ENCODE measurements at regions not wholly inside any gene's neighbourhood (a gene's known extent, or its start where the extent isn't known, plus 50 kb on each side); places are given as distances from the start of the nearest gene placed in this dataset.

GRCh38 chr15:37339437-37339836 is 239.1 kb upstream of the MEIS2 start:
- no peak overlapping the region for H3K4me3 ChIP-seq
- no peaks in the 10 kb centered on the region for H3K27me3 ChIP-seq (replicated peaks)
- no peak for DNase-seq (ENCODE audit: low read depth in 1 of 2, low spot score in 2 of 2)
- H3K27ac ChIP-seq, result no peak overlapping the region
- no peaks in the 10 kb centered on the region for H3K36me3 ChIP-seq
- no peaks in the 10 kb centered on the region for H3K4me1 ChIP-seq (replicated peaks)
- no peaks in the 10 kb centered on the region for H3K9me3 ChIP-seq (replicated peaks)

- Histone ChIP-seq H3K9me3 (replicated peaks) (no peaks in the 10 kb centered on the region), H3K27me3 (replicated peaks) (no peaks in the 10 kb centered on the region), H3K4me3 (no peak overlapping the region), H3K36me3 (no peaks in the 10 kb centered on the region), H3K27ac (no peak overlapping the region), H3K4me1 (replicated peaks) (no peaks in the 10 kb centered on the region)
- no peak for DNase-seq (ENCODE audit: low read depth in 1 of 2, low spot score in 2 of 2)
These were observed 239.5 kb upstream of the MEIS2 start for GRCh38 chr15:37339856-37340255.

GRCh38 chr15:37340438-37340837 is 240.1 kb upstream of the MEIS2 start:
- Histone ChIP-seq H3K4me3 (no peak overlapping the region), H3K27ac (no peak overlapping the region)
- no peak for DNase-seq (ENCODE audit: low read depth in 1 of 2, low spot score in 2 of 2)

GRCh38 chr15:37359101-37359892 is 258.9 kb upstream of the MEIS2 start:
- H3K27me3 ChIP-seq (replicated peaks), result no peaks in the 10 kb centered on the region
- no peaks in the 10 kb centered on the region for H3K4me1 ChIP-seq (replicated peaks)
- no peaks in the 10 kb centered on the region for H3K9me3 ChIP-seq (replicated peaks)
- H3K36me3 ChIP-seq, result no peaks in the 10 kb centered on the region
- no peak for DNase-seq (ENCODE audit: low read depth in 1 of 2, low spot score in 2 of 2)
- no peak overlapping the region for H3K27ac ChIP-seq
- no peak overlapping the region for H3K4me3 ChIP-seq

More at GRCh38 chr15:37340438-37340837, 240.1 kb upstream of the MEIS2 start:
- H3K9me3 ChIP-seq (replicated peaks), result no peaks in the 10 kb centered on the region
- H3K36me3 ChIP-seq, result no peaks in the 10 kb centered on the region
- no peaks in the 10 kb centered on the region for H3K27me3 ChIP-seq (replicated peaks)
- no peaks in the 10 kb centered on the region for H3K4me1 ChIP-seq (replicated peaks)

- H3K27me3 ChIP-seq (replicated peaks), result no peaks in the 10 kb centered on the region
These were observed 259.5 kb upstream of the MEIS2 start for GRCh38 chr15:37359893-37360290.

GRCh38 chr15:37360724-37361123 is 260.4 kb upstream of the MEIS2 start:
- Histone ChIP-seq H3K27ac (no peak overlapping the region), H3K4me1 (replicated peaks) (no peaks in the 10 kb centered on the region), H3K4me3 (no peak overlapping the region), H3K27me3 (replicated peaks) (no peaks in the 10 kb centered on the region), H3K9me3 (replicated peaks) (no peaks in the 10 kb centered on the region), H3K36me3 (no peaks in the 10 kb centered on the region)
- no peak for DNase-seq (ENCODE audit: low read depth in 1 of 2, low spot score in 2 of 2)

More at GRCh38 chr15:37359893-37360290, 259.5 kb upstream of the MEIS2 start:
- H3K36me3 ChIP-seq, result no peaks in the 10 kb centered on the region
- no peak for DNase-seq (ENCODE audit: low read depth in 1 of 2, low spot score in 2 of 2)
- no peak overlapping the region for H3K4me3 ChIP-seq
- H3K9me3 ChIP-seq (replicated peaks), result no peaks in the 10 kb centered on the region
- no peaks in the 10 kb centered on the region for H3K4me1 ChIP-seq (replicated peaks)
- no peak overlapping the region for H3K27ac ChIP-seq

- Histone ChIP-seq H3K36me3 (no peaks in the 10 kb centered on the region), H3K9me3 (replicated peaks) (no peaks in the 10 kb centered on the region), H3K4me3 (no peak overlapping the region), H3K27ac (no peak overlapping the region), H3K4me1 (replicated peaks) (no peaks in the 10 kb centered on the region), H3K27me3 (replicated peaks) (no peaks in the 10 kb centered on the region)
- no peak for DNase-seq (ENCODE audit: low read depth in 1 of 2, low spot score in 2 of 2)
These were observed 261.3 kb upstream of the MEIS2 start for GRCh38 chr15:37361621-37362020.

- Histone ChIP-seq H3K27me3 (replicated peaks) (no peaks in the 10 kb centered on the region), H3K27ac (no peak overlapping the region), H3K4me1 (replicated peaks) (no peaks in the 10 kb centered on the region), H3K36me3 (no peaks in the 10 kb centered on the region), H3K4me3 (no peak overlapping the region), H3K9me3 (replicated peaks) (no peaks in the 10 kb centered on the region)
- DNase-seq (ENCODE audit: low read depth in 1 of 2, low spot score in 2 of 2), result no peak
These were observed 262.1 kb upstream of the MEIS2 start for GRCh38 chr15:37362414-37362813.

GRCh38 chr15:37368961-37369360 is 268.6 kb upstream of the MEIS2 start:
- Histone ChIP-seq H3K36me3 (no peaks in the 10 kb centered on the region), H3K4me1 (replicated peaks) (no peaks in the 10 kb centered on the region), H3K4me3 (no peak overlapping the region), H3K27ac (no peak overlapping the region), H3K27me3 (replicated peaks) (no peaks in the 10 kb centered on the region), H3K9me3 (replicated peaks) (no peaks in the 10 kb centered on the region)
- DNase-seq (ENCODE audit: low read depth in 1 of 2, low spot score in 2 of 2), result no peak

- Histone ChIP-seq H3K36me3 (no peaks in the 10 kb centered on the region), H3K4me3 (no peak overlapping the region), H3K9me3 (replicated peaks) (no peaks in the 10 kb centered on the region), H3K27ac (no peak overlapping the region), H3K4me1 (replicated peaks) (no peaks in the 10 kb centered on the region), H3K27me3 (replicated peaks) (no peaks in the 10 kb centered on the region)
- no peak for DNase-seq (ENCODE audit: low read depth in 1 of 2, low spot score in 2 of 2)
These were observed 270.6 kb upstream of the MEIS2 start for GRCh38 chr15:37370941-37371340.

- no peaks in the 10 kb centered on the region for H3K4me1 ChIP-seq (replicated peaks)
- H3K36me3 ChIP-seq, result no peaks in the 10 kb centered on the region
- no peak for DNase-seq (ENCODE audit: low read depth in 1 of 2, low spot score in 2 of 2)
- H3K27me3 ChIP-seq (replicated peaks), result no peaks in the 10 kb centered on the region
- no peaks in the 10 kb centered on the region for H3K9me3 ChIP-seq (replicated peaks)
- no peak overlapping the region for H3K4me3 ChIP-seq
- H3K27ac ChIP-seq, result no peak overlapping the region
These were observed 271.7 kb upstream of the MEIS2 start for GRCh38 chr15:37372064-37372463.

- DNase-seq (ENCODE audit: low read depth in 1 of 2, low spot score in 2 of 2), result no peak
- no peak overlapping the region for H3K4me3 ChIP-seq
- no peaks in the 10 kb centered on the region for H3K4me1 ChIP-seq (replicated peaks)
- no peaks in the 10 kb centered on the region for H3K27me3 ChIP-seq (replicated peaks)
- H3K36me3 ChIP-seq, result no peaks in the 10 kb centered on the region
- H3K27ac ChIP-seq, result no peak overlapping the region
- no peaks in the 10 kb centered on the region; the same call in 1 of the 2 replicates for H3K9me3 ChIP-seq (replicated peaks)
These were observed 275.2 kb upstream of the MEIS2 start for GRCh38 chr15:37375519-37375918.

GRCh38 chr15:37377428-37377827 is 277.1 kb upstream of the MEIS2 start:
- no peaks in the 10 kb centered on the region for H3K27me3 ChIP-seq (replicated peaks)
- no peak overlapping the region for H3K4me3 ChIP-seq
- no peaks in the 10 kb centered on the region for H3K36me3 ChIP-seq
- H3K4me1 ChIP-seq (replicated peaks), result no peaks in the 10 kb centered on the region
- no peak overlapping the region for H3K27ac ChIP-seq
- no peak for DNase-seq (ENCODE audit: low read depth in 1 of 2, low spot score in 2 of 2)
- H3K9me3 ChIP-seq (replicated peaks), result no peaks in the 10 kb centered on the region; the same call in 1 of the 2 replicates

GRCh38 chr15:37394402-37395099 is 294.2 kb upstream of the MEIS2 start:
- Histone ChIP-seq H3K4me1 (replicated peaks) (no peaks in the 10 kb centered on the region), H3K36me3 (no peaks in the 10 kb centered on the region), H3K27me3 (replicated peaks) (no peaks in the 10 kb centered on the region), H3K4me3 (no peak overlapping the region), H3K27ac (no peak overlapping the region), H3K9me3 (replicated peaks) (no peaks in the 10 kb centered on the region)
- DNase-seq (ENCODE audit: low read depth in 1 of 2, low spot score in 2 of 2), result no peak
